ENCODE measurements at regions not wholly inside any gene's neighbourhood (a gene's known extent, or its start where the extent isn't known, plus 50 kb on each side); places are given as distances from the start of the nearest gene placed in this dataset.

- no peak for DNase-seq
- Mint-ChIP-seq H3K4me1 (no peaks in the 10 kb centered on the region), H3K36me3 (ENCODE audit: low read depth) (no peaks in the 10 kb centered on the region), H3K27ac (no peak overlapping the region), H3K9me3 (no peaks in the 10 kb centered on the region), H3K4me3 (no peak overlapping the region), H3K27me3 (ENCODE audit: low read depth, poor library complexity) (peaks cover 16% of the 10 kb centered on the region)
- TF ChIP-seq CTCF (IDR thresholded peaks at IDR 0.05) = no peak
Observed at GRCh38 chr3:140834266-140835037, 107.2 kb upstream of the SLC25A36 start.

GRCh38 chr3:140842984-140843649 is 98.5 kb upstream of the SLC25A36 start:
- H3K27ac Mint-ChIP-seq = peak overlapping the region; percentile 86
- peaks cover 8% of the 10 kb centered on the region for H3K27me3 Mint-ChIP-seq (ENCODE audit: low read depth, poor library complexity)

GRCh38 chr3:140843656-140844055 is 98.0 kb upstream of the SLC25A36 start:
- H3K4me1 Mint-ChIP-seq = peaks cover 8% of the 10 kb centered on the region
- no peak for DNase-seq
- H3K27me3 Mint-ChIP-seq (ENCODE audit: low read depth, poor library complexity) = peaks cover 8% of the 10 kb centered on the region
- H3K4me3 Mint-ChIP-seq = no peak overlapping the region
- H3K27ac Mint-ChIP-seq = no peak overlapping the region
- no peaks in the 10 kb centered on the region for H3K9me3 Mint-ChIP-seq
- no peak for TF ChIP-seq CTCF (IDR thresholded peaks at IDR 0.05)
- H3K36me3 Mint-ChIP-seq (ENCODE audit: low read depth) = no peaks in the 10 kb centered on the region

More at GRCh38 chr3:140842984-140843649, 98.5 kb upstream of the SLC25A36 start:
- Mint-ChIP-seq H3K4me1 (peaks cover 8% of the 10 kb centered on the region), H3K36me3 (ENCODE audit: low read depth) (no peaks in the 10 kb centered on the region), H3K4me3 (no peak overlapping the region), H3K9me3 (no peaks in the 10 kb centered on the region)
- no peak for TF ChIP-seq CTCF (IDR thresholded peaks at IDR 0.05)
- peak; percentile 10 for DNase-seq

GRCh38 chr3:140844072-140844471 is 97.6 kb upstream of the SLC25A36 start:
- Mint-ChIP-seq H3K27ac (no peak overlapping the region), H3K36me3 (ENCODE audit: low read depth) (no peaks in the 10 kb centered on the region), H3K4me3 (no peak overlapping the region), H3K27me3 (ENCODE audit: low read depth, poor library complexity) (peaks cover 8% of the 10 kb centered on the region), H3K4me1 (peaks cover 8% of the 10 kb centered on the region), H3K9me3 (no peaks in the 10 kb centered on the region)
- no peak for TF ChIP-seq CTCF (IDR thresholded peaks at IDR 0.05)
- DNase-seq = no peak

GRCh38 chr3:140845882-140846281 is 95.8 kb upstream of the SLC25A36 start:
- TF ChIP-seq CTCF (IDR thresholded peaks at IDR 0.05) = no peak
- no peak overlapping the region for H3K4me3 Mint-ChIP-seq
- no peak for DNase-seq
- no peak overlapping the region for H3K27ac Mint-ChIP-seq
- no peaks in the 10 kb centered on the region for H3K9me3 Mint-ChIP-seq
- H3K4me1 Mint-ChIP-seq = peaks cover 8% of the 10 kb centered on the region
- H3K27me3 Mint-ChIP-seq (ENCODE audit: low read depth, poor library complexity) = peaks cover 4% of the 10 kb centered on the region
- no peaks in the 10 kb centered on the region for H3K36me3 Mint-ChIP-seq (ENCODE audit: low read depth)
